Gastroesophageal sphincter (tissue), 4 donors: ENCODE measurements at regions not wholly inside any gene's neighbourhood (a gene's known extent, or its start where the extent isn't known, plus 50 kb on each side); places are given as distances from the start of the nearest gene placed in this dataset.

Experiments used
- ATAC-seq: fragments of 150-250 bp; one replicate; pipeline ENCODE4 v1.9.1; 2016; ENCODE audit warnings: mild to moderate bottlenecking, moderate library complexity
- H3K27ac ChIP-seq, 4 donors: fragments of 200-600 bp; sonication (generic) in 3 of 4; 1 replicate in 3 of 4; 2 replicates in 1 of 4; pipeline ENCODE4 v1.5.1; 2016 to 2019
- H3K27me3 ChIP-seq: fragments of 200-600 bp; sonication (generic); one replicate; pipeline ENCODE4 v1.5.1; 2019
- H3K36me3 ChIP-seq, 2 donors: fragments of 200-600 bp; sonication (generic); one replicate each; pipeline ENCODE4 v1.5.1; 2019; ENCODE audit warnings: control low read depth in 1 of 2
- H3K4me1 ChIP-seq, 3 donors: fragments of 200-600 bp; sonication (generic); 1 replicate in 2 of 3; 2 replicates in 1 of 3; pipeline ENCODE4 v1.5.1; 2016 to 2019; ENCODE audit warnings: control low read depth in 2 of 3
- H3K4me3 ChIP-seq, 2 donors: fragments of 200-600 bp; sonication (generic); one replicate each; pipeline ENCODE4 v1.5.1; 2019; ENCODE audit warnings: mild to moderate bottlenecking in 1 of 2, moderate library complexity in 1 of 2
- H3K9me3 ChIP-seq, 3 donors: fragments of 200-600 bp; sonication (generic); one replicate each; pipeline ENCODE4 v1.5.1; 2017 to 2019; ENCODE audit warnings: control low read depth in 2 of 3
- CTCF ChIP-seq, 4 experiments: fragments of 200-600 bp in 2 of 4; fragments of 450-650 bp in 2 of 4; sonication (generic) in 1 of 4; IDR thresholded peaks; one replicate each; pipeline ENCODE4 v1.5.1; 2017 to 2019; ENCODE audit warnings: antibody characterized with exemption in 4 of 4, mild to moderate bottlenecking in 2 of 4, moderate library complexity in 2 of 4
- EP300 ChIP-seq: sonication (generic); formaldehyde crosslinking; IDR thresholded peaks from one replicate; pipeline ENCODE4 v1.6.1; 2017; ENCODE audit warnings: antibody characterized with exemption, mild to moderate bottlenecking
- POLR2A ChIP-seq, 2 donors: fragments of 450-650 bp; IDR thresholded peaks; one replicate each; pipeline ENCODE4 v1.6.1; 2017; ENCODE audit warnings: antibody characterized with exemption in 2 of 2, mild to moderate bottlenecking in 2 of 2, moderate library complexity in 1 of 2
- POLR2AphosphoS5 ChIP-seq: sonication (generic); formaldehyde crosslinking; IDR thresholded peaks from one replicate; pipeline ENCODE4 v1.6.1; 2017; ENCODE audit warnings: antibody characterized with exemption
- WGBS, 2 donors: methylation state at CpG; one replicate each; pipeline ENCODE4 v1.1.5; 2018; ENCODE audit warnings: low coverage in 1 of 2; 5-methylcytosine and 5-hydroxymethylcytosine counted together

DNA sequence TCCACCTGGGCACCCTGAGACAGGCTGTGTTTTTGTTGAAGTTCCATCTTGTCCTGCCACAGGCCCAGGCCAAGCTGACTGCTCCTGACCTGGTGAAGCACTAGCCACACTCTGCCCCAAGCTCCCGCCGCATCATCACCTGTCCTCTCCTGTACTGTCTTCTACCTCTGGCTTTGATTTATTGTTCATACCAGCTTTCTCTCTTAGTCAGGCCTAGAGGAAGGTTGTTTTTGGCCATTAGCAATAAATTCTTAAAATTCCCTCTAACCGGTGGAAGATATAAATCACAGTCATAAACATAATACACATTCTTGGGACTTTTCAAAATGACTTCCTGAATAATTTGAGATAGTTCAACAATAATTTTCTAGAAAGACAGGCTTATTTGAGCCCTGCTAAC lies 169.4 kb downstream of the DAD1 start:
- Histone ChIP-seq H3K9me3 (no peaks in the 10 kb centered on the region), H3K36me3 (no peaks in the 10 kb centered on the region), H3K27ac (no peak overlapping the region), H3K4me3 (no peak overlapping the region), H3K27me3 (no peaks in the 10 kb centered on the region), H3K4me1 (no peaks in the 10 kb centered on the region)
- TF ChIP-seq POLR2AphosphoS5 (no peak), EP300 (no peak), CTCF (IDR thresholded peaks at IDR 0.05) (no peak), POLR2A (IDR thresholded peaks at IDR 0.05) (no peak)
- no peak for ATAC-seq
- 65 to 69% methylated on average over 3 of the region's 3 CpGs for WGBS, 2 donors

GRCh38 chr14:22418631-22419030 lies 170.4 kb downstream of the DAD1 start:
- 33 to 70% methylated on average over 3 to 4 of the region's 5 CpGs for WGBS, 2 donors
- no peaks in the 10 kb centered on the region for H3K4me1 ChIP-seq
- no peak overlapping the region for H3K4me3 ChIP-seq
- ATAC-seq, result no peak
- TF ChIP-seq POLR2A (IDR thresholded peaks at IDR 0.05), result no peak
- no peak for TF ChIP-seq POLR2AphosphoS5
- TF ChIP-seq CTCF (IDR thresholded peaks at IDR 0.05), result no peak
- TF ChIP-seq EP300, result no peak
- no peaks in the 10 kb centered on the region for H3K36me3 ChIP-seq
- no peaks in the 10 kb centered on the region for H3K9me3 ChIP-seq
- H3K27ac ChIP-seq, result no peak overlapping the region
- H3K27me3 ChIP-seq, result no peaks in the 10 kb centered on the region

DNA sequence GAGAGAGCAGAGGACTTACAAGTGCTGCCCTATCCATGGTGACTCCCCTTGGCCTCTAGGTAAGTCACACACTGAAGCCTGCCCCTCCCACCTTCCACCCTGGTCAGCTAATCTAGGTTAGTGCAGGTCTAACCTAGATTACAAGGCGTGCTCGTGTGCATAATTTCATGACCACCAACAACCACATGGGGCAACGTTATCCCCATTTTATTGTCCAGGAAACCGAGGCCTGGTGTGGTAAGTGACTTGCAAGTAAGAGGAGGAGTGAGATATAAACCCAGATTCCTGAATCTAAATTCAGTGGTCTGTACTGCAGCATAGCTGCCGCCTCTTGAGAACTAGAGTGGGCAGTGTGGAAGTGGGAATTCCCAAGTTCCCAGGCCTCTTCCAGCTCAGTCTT lies 171.1 kb downstream of the DAD1 start:
- Histone ChIP-seq H3K4me3 (no peak overlapping the region), H3K36me3 (no peaks in the 10 kb centered on the region), H3K27ac (no peak overlapping the region), H3K4me1 (no peaks in the 10 kb centered on the region), H3K27me3 (no peaks in the 10 kb centered on the region), H3K9me3 (no peaks in the 10 kb centered on the region)
- ATAC-seq, result no peak
- no peak for TF ChIP-seq POLR2A (IDR thresholded peaks at IDR 0.05)
- TF ChIP-seq POLR2AphosphoS5, result no peak
- no peak for TF ChIP-seq EP300
- WGBS, 2 donors, result 87 to 90% methylated on average over 2 to 3 of the region's 5 CpGs

DNA sequence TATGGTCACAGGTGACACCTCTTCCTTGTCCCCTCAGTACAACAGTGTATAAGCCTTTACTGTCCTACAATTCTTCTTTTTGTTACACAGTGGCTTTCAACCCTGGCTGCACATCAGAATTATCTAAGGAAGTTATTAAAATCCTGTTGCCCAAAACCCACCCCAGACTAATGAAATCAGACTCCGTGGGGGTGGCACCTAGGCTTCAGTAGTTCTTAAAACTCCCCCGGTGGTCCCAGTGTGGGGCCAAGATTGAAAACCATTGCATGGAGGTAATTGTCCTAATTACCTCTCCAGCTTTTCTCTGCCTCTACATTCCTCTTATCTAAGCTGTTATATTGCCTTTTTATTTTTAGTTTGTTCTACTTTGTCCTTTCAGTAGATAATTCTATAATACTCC lies 172.8 kb downstream of the DAD1 start:
- Histone ChIP-seq H3K4me3 (no peak overlapping the region), H3K9me3 (no peaks in the 10 kb centered on the region), H3K36me3 (no peaks in the 10 kb centered on the region), H3K27ac (no peak overlapping the region), H3K27me3 (no peaks in the 10 kb centered on the region), H3K4me1 (no peaks in the 10 kb centered on the region)
- no peak for ATAC-seq
- 86 to 92% methylated on average over 2 of the region's 2 CpGs for WGBS, 2 donors
- TF ChIP-seq EP300 (no peak), CTCF (IDR thresholded peaks at IDR 0.05) (no peak), POLR2A (IDR thresholded peaks at IDR 0.05) (no peak)

GRCh38 chr14:22415605-22415959 lies 173.4 kb downstream of the DAD1 start:
- no peak for ATAC-seq
- WGBS, 2 donors, result 80 to 100% methylated on average over 1 of the region's 1 CpG
- Histone ChIP-seq H3K27ac (no peak overlapping the region), H3K9me3 (no peaks in the 10 kb centered on the region), H3K27me3 (no peaks in the 10 kb centered on the region), H3K4me3 (no peak overlapping the region), H3K4me1 (no peaks in the 10 kb centered on the region), H3K36me3 (no peaks in the 10 kb centered on the region)
- no peak for TF ChIP-seq CTCF (IDR thresholded peaks at IDR 0.05)
- no peak for TF ChIP-seq POLR2A (IDR thresholded peaks at IDR 0.05)
- TF ChIP-seq EP300, result no peak
- TF ChIP-seq POLR2AphosphoS5, result no peak
